IPS DF 6.9 (cell line): ENCODE measurements at regions not wholly inside any gene's neighbourhood (a gene's known extent, or its start where the extent isn't known, plus 50 kb on each side); places are given as distances from the start of the nearest gene placed in this dataset.

Source experiments
- DNase-seq: peaks from one replicate; pipeline ENCODE4 v3.0.0-alpha.2; 2013; ENCODE audit warnings: low read depth, low spot score
- H3K27ac ChIP-seq: one replicate; pipeline ENCODE4 v1.5.1; 2013; ENCODE audit warnings: low read length, control low read depth
- H3K27me3 ChIP-seq: 2 replicates; pipeline ENCODE4 v1.6.1; 2013; ENCODE audit warnings: mild to moderate bottlenecking, low read length; ENCODE audit not compliant: control insufficient read depth, insufficient read depth
- H3K36me3 ChIP-seq: 2 replicates; pipeline ENCODE4 v1.6.1; 2013; ENCODE audit warnings: low read length; ENCODE audit not compliant: control insufficient read depth, insufficient read depth
- H3K4me1 ChIP-seq: 2 replicates; pipeline ENCODE4 v1.6.1; 2013; ENCODE audit warnings: low read length; ENCODE audit not compliant: control insufficient read depth, insufficient read depth
- H3K4me3 ChIP-seq: 2 replicates; pipeline ENCODE4 v1.5.1; 2013; ENCODE audit warnings: mild to moderate bottlenecking, low read length
- H3K9me3 ChIP-seq: 2 replicates; pipeline ENCODE4 v1.6.1; 2013; ENCODE audit warnings: low read length, inconsistent platforms; ENCODE audit not compliant: control insufficient read depth, insufficient read depth
- WGBS: extraction: QIAGEN DNeasy Blood & Tissue Kit; methylation state at CpG from one replicate; pipeline ENCODE4 v1.1.7; 2013; ENCODE audit warnings: mixed read lengths, missing lambda C conversion rate; ENCODE audit not compliant: insufficient read length, insufficient coverage; 5-methylcytosine and 5-hydroxymethylcytosine counted together

GRCh38 chr17:52756746-52757145 lies 598.2 kb upstream of the CA10 start:
- DNase-seq, result no peak
- Histone ChIP-seq H3K4me3 (no peak overlapping the region), H3K4me1 (no peaks in the 10 kb centered on the region), H3K27ac (no peak overlapping the region), H3K27me3 (no peaks in the 10 kb centered on the region), H3K9me3 (no peaks in the 10 kb centered on the region), H3K36me3 (no peaks in the 10 kb centered on the region)

DNA sequence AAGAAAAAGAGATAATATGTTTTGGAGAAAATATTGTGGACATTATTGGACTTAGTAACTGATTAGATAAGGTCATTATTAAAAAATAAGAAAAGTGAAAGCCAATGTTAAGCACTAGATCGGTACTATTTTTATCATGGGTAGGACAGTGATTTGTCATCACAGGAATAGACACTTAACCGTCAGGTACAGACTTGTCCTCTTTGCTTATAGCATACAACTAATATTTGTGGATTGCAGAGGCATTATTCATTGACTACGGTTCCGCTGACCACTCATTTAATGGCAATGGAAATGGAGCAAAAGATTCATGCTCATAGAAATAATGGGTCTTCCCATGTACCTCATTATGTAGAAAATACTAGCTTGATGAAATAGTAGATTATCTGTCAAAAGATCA lies 596.3 kb upstream of the CA10 start:
- no CpG with 5 or more reads among the region's 4 CpGs for WGBS
- H3K9me3 ChIP-seq, result no peaks in the 10 kb centered on the region

GRCh38 chr17:52751051-52751450 lies 592.5 kb upstream of the CA10 start:
- Histone ChIP-seq H3K9me3 (no peaks in the 10 kb centered on the region), H3K4me3 (no peak overlapping the region), H3K27me3 (no peaks in the 10 kb centered on the region), H3K4me1 (no peaks in the 10 kb centered on the region), H3K27ac (no peak overlapping the region), H3K36me3 (no peaks in the 10 kb centered on the region)
- no CpG with 5 or more reads among the region's 3 CpGs for WGBS
- DNase-seq, result no peak

More for the DNA sequence above, 596.3 kb upstream of the CA10 start:
- no peak overlapping the region for H3K27ac ChIP-seq
- no peaks in the 10 kb centered on the region for H3K27me3 ChIP-seq
- no peaks in the 10 kb centered on the region for H3K36me3 ChIP-seq
- H3K4me3 ChIP-seq, result no peak overlapping the region
- H3K4me1 ChIP-seq, result no peaks in the 10 kb centered on the region
- DNase-seq, result no peak

GRCh38 chr17:52744179-52744578 lies 585.7 kb upstream of the CA10 start:
- Histone ChIP-seq H3K27ac (no peak overlapping the region), H3K27me3 (no peaks in the 10 kb centered on the region), H3K36me3 (no peaks in the 10 kb centered on the region), H3K4me1 (no peaks in the 10 kb centered on the region), H3K4me3 (no peak overlapping the region), H3K9me3 (no peaks in the 10 kb centered on the region)
- no peak for DNase-seq
- WGBS, result no CpG with 5 or more reads among the region's 3 CpGs

GRCh38 chr17:52740006-52740405 lies 581.5 kb upstream of the CA10 start:
- H3K9me3 ChIP-seq, result no peaks in the 10 kb centered on the region
- no CpG with 5 or more reads among the region's 2 CpGs for WGBS
- DNase-seq, result no peak
- H3K27ac ChIP-seq, result no peak overlapping the region
- no peaks in the 10 kb centered on the region for H3K27me3 ChIP-seq
- no peaks in the 10 kb centered on the region for H3K4me1 ChIP-seq
- no peaks in the 10 kb centered on the region for H3K36me3 ChIP-seq
- H3K4me3 ChIP-seq, result no peak overlapping the region

- Histone ChIP-seq H3K36me3 (no peaks in the 10 kb centered on the region), H3K27me3 (no peaks in the 10 kb centered on the region), H3K4me1 (no peaks in the 10 kb centered on the region), H3K4me3 (no peak overlapping the region), H3K27ac (no peak overlapping the region), H3K9me3 (no peaks in the 10 kb centered on the region)
- no peak for DNase-seq
- WGBS, result no CpG with 5 or more reads among the region's 1 CpG
Measured at GRCh38 chr17:52738791-52739190, 580.3 kb upstream of the CA10 start.

DNA sequence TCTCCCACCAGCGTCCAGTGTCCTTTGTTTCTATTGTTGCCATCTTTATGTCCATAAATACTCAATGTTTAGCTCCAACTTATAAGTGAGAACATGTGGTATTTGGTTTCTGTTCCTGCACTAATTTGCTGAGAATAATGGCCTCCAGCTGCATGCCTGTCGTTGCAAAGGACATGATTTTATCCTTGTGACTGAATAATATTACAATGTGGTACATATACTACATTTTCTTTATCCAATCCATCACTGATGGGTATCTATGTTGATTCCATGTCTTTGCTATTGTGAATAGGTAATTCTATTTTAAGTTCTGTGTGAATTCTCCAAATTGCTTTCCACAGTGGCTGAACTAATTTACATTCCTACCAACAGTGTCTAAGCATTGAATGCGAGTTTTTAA lies 578.6 kb upstream of the CA10 start:
- H3K4me3 ChIP-seq, result no peak overlapping the region
- H3K27me3 ChIP-seq, result no peaks in the 10 kb centered on the region
- WGBS, result no CpG with 5 or more reads among the region's 3 CpGs
- H3K9me3 ChIP-seq, result no peaks in the 10 kb centered on the region
- no peaks in the 10 kb centered on the region for H3K36me3 ChIP-seq
- no peaks in the 10 kb centered on the region for H3K4me1 ChIP-seq
- no peak for DNase-seq
- H3K27ac ChIP-seq, result no peak overlapping the region

- no CpG with 5 or more reads among the region's 1 CpG for WGBS
- no peaks in the 10 kb centered on the region for H3K27me3 ChIP-seq
- no peaks in the 10 kb centered on the region for H3K36me3 ChIP-seq
- no peaks in the 10 kb centered on the region for H3K9me3 ChIP-seq
- DNase-seq, result no peak
- no peak overlapping the region for H3K27ac ChIP-seq
- no peak overlapping the region for H3K4me3 ChIP-seq
- H3K4me1 ChIP-seq, result no peaks in the 10 kb centered on the region
Measured at GRCh38 chr17:52732841-52733240, 574.3 kb upstream of the CA10 start.

DNA sequence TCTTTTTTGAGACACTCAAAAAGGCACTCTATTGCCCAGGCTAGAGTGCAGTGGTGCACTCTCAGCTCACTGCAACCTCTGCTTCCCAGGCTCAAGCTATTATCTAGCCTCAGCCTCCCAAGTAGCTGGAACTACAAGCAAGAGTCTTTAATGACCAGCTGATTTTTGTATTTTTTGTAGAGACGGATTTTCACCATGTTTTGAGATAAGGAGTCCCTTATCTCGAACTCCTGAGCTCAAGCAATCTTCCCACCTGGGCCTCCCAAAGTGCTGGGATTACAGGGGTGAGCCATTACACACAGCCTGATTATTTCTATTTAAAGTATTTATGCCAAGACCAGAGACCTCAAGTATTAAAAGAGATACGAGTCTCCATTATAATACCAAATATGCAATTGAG lies 566.1 kb upstream of the CA10 start:
- Histone ChIP-seq H3K27me3 (no peaks in the 10 kb centered on the region), H3K4me1 (no peaks in the 10 kb centered on the region), H3K27ac (no peak overlapping the region), H3K9me3 (no peaks in the 10 kb centered on the region), H3K4me3 (no peak overlapping the region), H3K36me3 (no peaks in the 10 kb centered on the region)
- WGBS, result no CpG with 5 or more reads among the region's 3 CpGs
- DNase-seq, result no peak

- Histone ChIP-seq H3K9me3 (no peaks in the 10 kb centered on the region), H3K27ac (no peak overlapping the region), H3K27me3 (no peaks in the 10 kb centered on the region), H3K4me1 (no peaks in the 10 kb centered on the region), H3K36me3 (no peaks in the 10 kb centered on the region), H3K4me3 (no peak overlapping the region)
- WGBS, result no CpG with 5 or more reads among the region's 1 CpG
- DNase-seq, result no peak
Measured at GRCh38 chr17:52721910-52722309, 563.4 kb upstream of the CA10 start.

DNA sequence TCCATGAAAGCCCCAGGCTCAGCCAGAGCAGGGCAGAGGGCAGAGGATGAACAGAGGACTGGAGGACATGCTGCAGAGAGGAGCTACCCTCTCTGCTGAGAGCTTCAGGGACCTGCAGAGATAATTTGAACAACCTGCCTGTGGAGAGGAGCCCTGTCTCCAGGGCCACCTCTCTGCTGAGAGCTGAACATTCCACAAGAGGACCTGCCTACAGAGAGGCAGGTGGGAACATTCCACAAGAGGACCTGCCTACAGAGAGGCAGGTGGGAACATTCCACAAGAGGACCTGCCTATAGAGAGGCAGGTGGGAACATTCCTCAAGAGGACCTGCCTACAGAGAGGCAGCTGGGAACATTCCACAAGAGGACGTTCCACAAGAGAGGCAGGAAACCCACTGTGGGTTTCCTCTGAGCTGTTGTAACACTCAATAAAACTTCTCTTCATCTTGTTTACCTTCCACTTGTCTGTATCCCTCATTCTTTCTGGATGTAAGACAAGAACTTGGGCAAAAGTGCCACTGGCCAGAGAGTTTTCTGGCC lies 551.9 kb upstream of the CA10 start:
- no peak for DNase-seq
- Histone ChIP-seq H3K4me3 (no peak overlapping the region), H3K36me3 (no peaks in the 10 kb centered on the region), H3K9me3 (no peaks in the 10 kb centered on the region), H3K4me1 (no peaks in the 10 kb centered on the region), H3K27ac (no peak overlapping the region), H3K27me3 (no peaks in the 10 kb centered on the region)
- WGBS, result no CpG with 5 or more reads among the region's 1 CpG
